Nephron progenitor cell (in vitro differentiated cells): ENCODE measurements at regions not wholly inside any gene's neighbourhood (a gene's known extent, or its start where the extent isn't known, plus 50 kb on each side); places are given as distances from the start of the nearest gene placed in this dataset.

Experiments
- DNase-seq: peaks from one replicate; pipeline ENCODE4 v3.0.0; 2021
- H3K27ac Mint-ChIP-seq: 2 replicates; pipeline ENCODE4 v1.8.0; 2021; ENCODE audit warnings: mild to moderate bottlenecking, moderate library complexity, mixed read lengths
- H3K27me3 Mint-ChIP-seq: 2 replicates; pipeline ENCODE4 v1.8.0; 2021; ENCODE audit warnings: mild to moderate bottlenecking, low read depth, mixed read lengths; ENCODE audit not compliant: poor library complexity
- H3K36me3 Mint-ChIP-seq: 2 replicates; pipeline ENCODE4 v1.8.0; 2021; ENCODE audit warnings: low read depth, mixed read lengths
- H3K4me1 Mint-ChIP-seq: 2 replicates; pipeline ENCODE4 v1.8.0; 2021; ENCODE audit warnings: mixed read lengths
- H3K4me3 Mint-ChIP-seq: 2 replicates; pipeline ENCODE4 v1.8.0; 2021; ENCODE audit warnings: mild to moderate bottlenecking, moderate library complexity, mixed read lengths
- H3K9me3 Mint-ChIP-seq: 2 replicates; pipeline ENCODE4 v1.8.0; 2021; ENCODE audit warnings: mild to moderate bottlenecking, moderate library complexity, mixed read lengths
- TF ChIP-seq, protein P1 (sequence below): fragments of 200-600 bp; sonication (generic); IDR thresholded peaks from 2 replicates; pipeline ENCODE4 v1.5.0; 2021; ENCODE audit warnings: antibody characterized with exemption

- Mint-ChIP-seq H3K4me1 (no peaks in the 10 kb centered on the region), H3K4me3 (no peak overlapping the region), H3K36me3 (no peaks in the 10 kb centered on the region), H3K27ac (no peak overlapping the region), H3K9me3 (no peaks in the 10 kb centered on the region), H3K27me3 (peaks cover 12% of the 10 kb centered on the region)
- DNase-seq, result no peak
- TF ChIP-seq, protein P1, sequence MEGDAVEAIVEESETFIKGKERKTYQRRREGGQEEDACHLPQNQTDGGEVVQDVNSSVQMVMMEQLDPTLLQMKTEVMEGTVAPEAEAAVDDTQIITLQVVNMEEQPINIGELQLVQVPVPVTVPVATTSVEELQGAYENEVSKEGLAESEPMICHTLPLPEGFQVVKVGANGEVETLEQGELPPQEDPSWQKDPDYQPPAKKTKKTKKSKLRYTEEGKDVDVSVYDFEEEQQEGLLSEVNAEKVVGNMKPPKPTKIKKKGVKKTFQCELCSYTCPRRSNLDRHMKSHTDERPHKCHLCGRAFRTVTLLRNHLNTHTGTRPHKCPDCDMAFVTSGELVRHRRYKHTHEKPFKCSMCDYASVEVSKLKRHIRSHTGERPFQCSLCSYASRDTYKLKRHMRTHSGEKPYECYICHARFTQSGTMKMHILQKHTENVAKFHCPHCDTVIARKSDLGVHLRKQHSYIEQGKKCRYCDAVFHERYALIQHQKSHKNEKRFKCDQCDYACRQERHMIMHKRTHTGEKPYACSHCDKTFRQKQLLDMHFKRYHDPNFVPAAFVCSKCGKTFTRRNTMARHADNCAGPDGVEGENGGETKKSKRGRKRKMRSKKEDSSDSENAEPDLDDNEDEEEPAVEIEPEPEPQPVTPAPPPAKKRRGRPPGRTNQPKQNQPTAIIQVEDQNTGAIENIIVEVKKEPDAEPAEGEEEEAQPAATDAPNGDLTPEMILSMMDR, result no peak
These were observed 56.2 kb upstream of the BTBD3 start for GRCh38 chr20:11861479-11861878.

- H3K27me3 Mint-ChIP-seq, result peaks cover 5% of the 10 kb centered on the region
- H3K36me3 Mint-ChIP-seq, result no peaks in the 10 kb centered on the region
- no peaks in the 10 kb centered on the region for H3K4me1 Mint-ChIP-seq
- H3K4me3 Mint-ChIP-seq, result no peak overlapping the region
- H3K27ac Mint-ChIP-seq, result no peak overlapping the region
- no peaks in the 10 kb centered on the region for H3K9me3 Mint-ChIP-seq
- TF ChIP-seq, protein P1, result no peak
- no peak for DNase-seq
These were observed 50.3 kb upstream of the BTBD3 start for GRCh38 chr20:11867291-11867919.
